Prostate gland (tissue), 2 donors: ENCODE measurements at regions not wholly inside any gene's neighbourhood (a gene's known extent, or its start where the extent isn't known, plus 50 kb on each side); places are given as distances from the start of the nearest gene placed in this dataset.

Experiments used
- POLR2A ChIP-seq: fragments of 450-650 bp; IDR thresholded peaks from one replicate; pipeline ENCODE4 v1.6.1; 2016; ENCODE audit warnings: antibody characterized with exemption, mild to moderate bottlenecking
- TF ChIP-seq, protein P1 (sequence below), 4 experiments: fragments of 200-600 bp in 2 of 4; fragments of 450-650 bp in 2 of 4; sonication (generic) in 2 of 4; IDR thresholded peaks; 1 replicate in 3 of 4; 2 replicates in 1 of 4; pipeline ENCODE4 v1.5.1; 2016 to 2019; ENCODE audit warnings: antibody characterized with exemption in 4 of 4, mild to moderate bottlenecking in 2 of 4, moderate library complexity in 2 of 4

GRCh38 chr22:22773427-22773826 is 114.2 kb upstream of the IGLL5 start:
- no peak for TF ChIP-seq POLR2A
- TF ChIP-seq, protein P1, sequence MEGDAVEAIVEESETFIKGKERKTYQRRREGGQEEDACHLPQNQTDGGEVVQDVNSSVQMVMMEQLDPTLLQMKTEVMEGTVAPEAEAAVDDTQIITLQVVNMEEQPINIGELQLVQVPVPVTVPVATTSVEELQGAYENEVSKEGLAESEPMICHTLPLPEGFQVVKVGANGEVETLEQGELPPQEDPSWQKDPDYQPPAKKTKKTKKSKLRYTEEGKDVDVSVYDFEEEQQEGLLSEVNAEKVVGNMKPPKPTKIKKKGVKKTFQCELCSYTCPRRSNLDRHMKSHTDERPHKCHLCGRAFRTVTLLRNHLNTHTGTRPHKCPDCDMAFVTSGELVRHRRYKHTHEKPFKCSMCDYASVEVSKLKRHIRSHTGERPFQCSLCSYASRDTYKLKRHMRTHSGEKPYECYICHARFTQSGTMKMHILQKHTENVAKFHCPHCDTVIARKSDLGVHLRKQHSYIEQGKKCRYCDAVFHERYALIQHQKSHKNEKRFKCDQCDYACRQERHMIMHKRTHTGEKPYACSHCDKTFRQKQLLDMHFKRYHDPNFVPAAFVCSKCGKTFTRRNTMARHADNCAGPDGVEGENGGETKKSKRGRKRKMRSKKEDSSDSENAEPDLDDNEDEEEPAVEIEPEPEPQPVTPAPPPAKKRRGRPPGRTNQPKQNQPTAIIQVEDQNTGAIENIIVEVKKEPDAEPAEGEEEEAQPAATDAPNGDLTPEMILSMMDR (IDR thresholded peaks at IDR 0.05) = no peak
